SK-N-SH (cell line): ENCODE measurements at regions not wholly inside any gene's neighbourhood (a gene's known extent, or its start where the extent isn't known, plus 50 kb on each side); places are given as distances from the start of the nearest gene placed in this dataset.

ENCODE experiments used
- CTCF ChIA-PET: fragments of 300-600, 350-600 bp; formaldehyde crosslinking; extraction: SDS; loops from one replicate; lab custom pipeline; 2021; lab: Yijun Ruan, JAX
- POLR2A ChIA-PET: fragments of 350-600 bp; sonication (Branson Sonifier 250); formaldehyde crosslinking; extraction: SDS; loops from one replicate; lab custom pipeline; 2020; ENCODE audit warnings: antibody characterized with exemption, inconsistent platforms; lab: Yijun Ruan, JAX
- DNase-seq: peaks from one replicate; pipeline ENCODE4 v3.0.0; 2012
- H2AFZ ChIP-seq: fragments of 200-600 bp; sonication (generic); 2 replicates; pipeline ENCODE4 v1.8.1; 2016; ENCODE audit warnings: antibody characterized with exemption, mild to moderate bottlenecking, low read depth
- H3F3A ChIP-seq: fragments of 200-600 bp; sonication (generic); replicated peaks from 2 replicates; pipeline ENCODE3; 2016; ENCODE audit warnings: antibody characterized with exemption, mild to moderate bottlenecking; ENCODE audit not compliant: insufficient read depth
- H3K27ac ChIP-seq, 2 experiments: fragments of 200-500 bp in 1 of 2; fragments of 200-600 bp in 1 of 2; sonication (Bioruptor generic) in 1 of 2; sonication (generic), shearing (Covaris generic) in 1 of 2; 2 replicates each; pipeline versions ENCODE4 v1.5.1 to v1.6.1; 2014 to 2016; ENCODE audit warnings: low read depth in 2 of 2, inconsistent platforms in 1 of 2, low read length in 1 of 2, mild to moderate bottlenecking in 1 of 2, mixed read lengths in 1 of 2
- H3K27me3 ChIP-seq: fragments of 200-600 bp; sonication (generic), shearing (Covaris generic); 2 replicates; pipeline ENCODE4 v1.6.1; 2016; ENCODE audit warnings: mixed run types; ENCODE audit not compliant: insufficient read depth
- H3K36me3 ChIP-seq, 2 experiments: fragments of 200-500 bp in 1 of 2; fragments of 200-600 bp in 1 of 2; sonication (Bioruptor generic) in 1 of 2; sonication (generic) in 1 of 2; replicated peaks in 1 of 2; 2 replicates each; pipeline versions ENCODE3 to v1.5.1; 2014 to 2016; ENCODE audit warnings: low read length in 1 of 2, mild to moderate bottlenecking in 1 of 2; ENCODE audit not compliant: insufficient read depth in 2 of 2, control insufficient read depth in 1 of 2
- H3K4me1 ChIP-seq, 2 experiments: fragments of 200-500 bp in 1 of 2; fragments of 200-600 bp in 1 of 2; sonication (Bioruptor generic) in 1 of 2; sonication (generic), shearing (Covaris generic) in 1 of 2; 2 replicates each; pipeline versions ENCODE4 v1.5.1 to v1.6.1; 2014 to 2016; ENCODE audit warnings: low read depth in 1 of 2, low read length in 1 of 2, mixed run types in 1 of 2; ENCODE audit not compliant: insufficient read depth in 2 of 2, control insufficient read depth in 1 of 2
- H3K4me2 ChIP-seq: fragments of 200-600 bp; sonication (generic), shearing (Covaris generic); 2 replicates; pipeline ENCODE4 v1.6.1; 2017; ENCODE audit warnings: mixed run types
- H3K4me3 ChIP-seq, 2 experiments: fragments of 200-500 bp in 1 of 2; fragments of 200-600 bp in 1 of 2; sonication (Bioruptor generic) in 1 of 2; sonication (generic), shearing (Covaris generic) in 1 of 2; 2 replicates each; pipeline versions ENCODE4 v1.5.1 to v1.8.1; 2014 to 2016; ENCODE audit warnings: low read depth in 2 of 2, inconsistent platforms in 1 of 2, low read length in 1 of 2, mild to moderate bottlenecking in 1 of 2, mixed read lengths in 1 of 2, moderate library complexity in 1 of 2
- H3K79me2 ChIP-seq: fragments of 200-600 bp; sonication (generic); 2 replicates; pipeline ENCODE4 v1.8.1; 2017; ENCODE audit warnings: mild to moderate bottlenecking; ENCODE audit not compliant: insufficient read depth
- H3K9ac ChIP-seq: fragments of 200-600 bp; sonication (generic); 2 replicates; pipeline ENCODE4 v1.6.1; 2017; ENCODE audit warnings: mixed run types
- H3K9me2 ChIP-seq: fragments of 200-600 bp; sonication (generic); 2 replicates; pipeline ENCODE4 v1.6.1; 2017; ENCODE audit warnings: mixed run types
- H3K9me3 ChIP-seq: fragments of 200-600 bp; sonication (generic); 2 replicates; pipeline ENCODE4 v1.6.1; 2017; ENCODE audit warnings: mixed run types, mild to moderate bottlenecking, moderate library complexity
- H4K20me1 ChIP-seq: fragments of 200-600 bp; sonication (generic); 2 replicates; pipeline ENCODE4 v1.6.1; 2017; ENCODE audit warnings: mild to moderate bottlenecking, mixed run types; ENCODE audit not compliant: insufficient read depth
- CHD2 ChIP-seq: fragments of 150-350 bp; IDR thresholded peaks from 2 replicates; pipeline ENCODE4 v1.6.1; 2018; ENCODE audit warnings: low read length; ENCODE audit not compliant: partially characterized antibody
- EP300 ChIP-seq, 2 experiments: IDR thresholded peaks; 2 replicates each; pipeline versions ENCODE4 v1.4.0 to v1.6.1; 2012; ENCODE audit warnings: borderline replicate concordance in 1 of 2, low read depth in 1 of 2, low read length in 1 of 2
- FOXJ3 ChIP-seq: sonication (generic); formaldehyde crosslinking; IDR thresholded peaks from 2 replicates; pipeline ENCODE4 v1.5.1; 2020; ENCODE audit warnings: mild to moderate bottlenecking, missing genetic modification reagents
- GABPA ChIP-seq: IDR thresholded peaks from 2 replicates; pipeline ENCODE4 v1.4.0; 2012; ENCODE audit warnings: low read depth, mild to moderate bottlenecking
- IRF3 ChIP-seq: fragments of 150-350 bp; IDR thresholded peaks from 2 replicates; pipeline ENCODE4 v1.6.1; 2016; ENCODE audit warnings: mild to moderate bottlenecking, low read depth, low read length
- JUND ChIP-seq: IDR thresholded peaks from 2 replicates; pipeline ENCODE4 v1.4.0; 2012
- MAX ChIP-seq: IDR thresholded peaks from 2 replicates; pipeline ENCODE4 v1.4.0; 2012; ENCODE audit warnings: low read depth
- MEF2A ChIP-seq: IDR thresholded peaks from 2 replicates; pipeline ENCODE4 v1.4.0; 2012; ENCODE audit warnings: low read depth, borderline replicate concordance
- MXI1 ChIP-seq: IDR thresholded peaks from 2 replicates; pipeline ENCODE4 v1.6.1; 2012; ENCODE audit warnings: mild to moderate bottlenecking, low read depth, low read length, improper control_type of control experiment
- NFIC ChIP-seq: IDR thresholded peaks from 2 replicates; pipeline ENCODE4 v1.4.0; 2012; ENCODE audit warnings: borderline replicate concordance
- NRF1 ChIP-seq: IDR thresholded peaks from 2 replicates; pipeline ENCODE4 v1.6.1; 2012; ENCODE audit warnings: low read depth, mild to moderate bottlenecking, low read length
- PBX3 ChIP-seq: IDR thresholded peaks from 2 replicates; pipeline ENCODE4; 2012
- POLR2AphosphoS5 ChIP-seq: IDR thresholded peaks from 2 replicates; pipeline ENCODE4 v1.6.1; 2012; ENCODE audit warnings: low read depth, low read length
- RAD21 ChIP-seq: IDR thresholded peaks from 2 replicates; pipeline ENCODE4 v1.6.1; 2012; ENCODE audit warnings: mild to moderate bottlenecking, low read length
- REST ChIP-seq: IDR thresholded peaks from 2 replicates; pipeline ENCODE4 v1.6.1; 2012; ENCODE audit warnings: mild to moderate bottlenecking, low read depth, low read length, moderate library complexity
- RFX5 ChIP-seq: IDR thresholded peaks from 2 replicates; pipeline ENCODE4 v1.6.1; 2012; ENCODE audit warnings: mild to moderate bottlenecking, improper control_type of control experiment, low read length
- SIN3A ChIP-seq: IDR thresholded peaks from 2 replicates; pipeline ENCODE4 v1.6.1; 2012; ENCODE audit warnings: low read depth, mild to moderate bottlenecking, low read length, moderate library complexity, borderline replicate concordance
- SMC3 ChIP-seq: IDR thresholded peaks from 2 replicates; pipeline ENCODE4 v1.6.1; 2012; ENCODE audit warnings: low read depth, low read length, improper control_type of control experiment
- TAF1 ChIP-seq: IDR thresholded peaks from 2 replicates; pipeline ENCODE4 v1.6.1; 2012; ENCODE audit warnings: low read depth, mild to moderate bottlenecking, low read length, moderate library complexity, borderline replicate concordance
- TCF12 ChIP-seq: IDR thresholded peaks from 2 replicates; pipeline ENCODE4 v1.4.0; 2012
- USF2 ChIP-seq: fragments of 150-350 bp; IDR thresholded peaks from 2 replicates; pipeline ENCODE4 v1.6.1; 2017; ENCODE audit warnings: antibody characterized with exemption, low read length, low read depth, borderline replicate concordance
- YY1 ChIP-seq: IDR thresholded peaks from 2 replicates; pipeline ENCODE4 v1.4.0; 2012; ENCODE audit warnings: low read depth, mild to moderate bottlenecking
- WGBS: methylation state at CpG from one replicate; pipeline ENCODE4 v1.1.6; 2017; ENCODE audit warnings: low lambda C conversion rate; 5-methylcytosine and 5-hydroxymethylcytosine counted together

GRCh38 chr14:62102349-62102725 lies 340.1 kb downstream of the SNAPC1 start:
- no peaks in the 10 kb centered on the region for H3K27me3 ChIP-seq
- TF ChIP-seq REST: no peak
- no peak for TF ChIP-seq POLR2AphosphoS5
- no peak for TF ChIP-seq SMC3
- TF ChIP-seq NRF1: no peak
- TF ChIP-seq PBX3: no peak
- TF ChIP-seq GABPA: no peak
- no peak for TF ChIP-seq IRF3
- no peak for TF ChIP-seq TAF1
- no peak for TF ChIP-seq JUND
- TF ChIP-seq RAD21: no peak
- no peaks in the 10 kb centered on the region; a peak in 1 of 4 replicates for H3K4me1 ChIP-seq
- H3F3A ChIP-seq: no peaks in the 10 kb centered on the region
- no peaks in the 10 kb centered on the region for H3K36me3 ChIP-seq
- H3K4me3 ChIP-seq: no peak overlapping the region
- 30% methylated on average over 3 of the region's 3 CpGs for WGBS
- ChIA-PET POLR2A (no interaction called here), CTCF (no interaction called here)
- DNase-seq: no peak
- no peak overlapping the region for H3K27ac ChIP-seq
- H3K9me3 ChIP-seq: no peaks in the 10 kb centered on the region
- H3K9me2 ChIP-seq: no peaks in the 10 kb centered on the region
- no peak overlapping the region for H2AFZ ChIP-seq
- H3K4me2 ChIP-seq: no peak overlapping the region
- H3K9ac ChIP-seq: no peak overlapping the region
- H4K20me1 ChIP-seq: no peaks in the 10 kb centered on the region
- no peaks in the 10 kb centered on the region for H3K79me2 ChIP-seq

GRCh38 chr14:62103464-62103863 lies 341.2 kb downstream of the SNAPC1 start:
- Histone ChIP-seq H3K9ac (no peak overlapping the region), H3K36me3 (no peaks in the 10 kb centered on the region), H2AFZ (no peak overlapping the region), H3F3A (no peaks in the 10 kb centered on the region), H3K79me2 (no peaks in the 10 kb centered on the region), H3K4me2 (no peak overlapping the region), H4K20me1 (no peaks in the 10 kb centered on the region), H3K27ac (no peak overlapping the region), H3K9me3 (no peaks in the 10 kb centered on the region), H3K27me3 (no peaks in the 10 kb centered on the region), H3K4me1 (no peaks in the 10 kb centered on the region; a peak in 1 of 4 replicates), H3K4me3 (no peak overlapping the region), H3K9me2 (no peaks in the 10 kb centered on the region)
- no peak for DNase-seq
- ChIA-PET POLR2A (no interaction called here), CTCF (no interaction called here)
- 40% methylated on average over 4 of the region's 4 CpGs for WGBS
- TF ChIP-seq MAX (no peak), USF2 (no peak), EP300 (IDR thresholded peaks at IDR 0.05; ENCODE audit: borderline replicate concordance in 1 of 2, low read depth in 1 of 2, low read length in 1 of 2) (no peak), RFX5 (no peak), TCF12 (no peak), MXI1 (no peak), GABPA (no peak), YY1 (no peak), MEF2A (no peak), CHD2 (no peak), SIN3A (no peak), FOXJ3 (CRISPR knock-in tag) (no peak), NFIC (no peak), IRF3 (no peak)
